T-helper 2 cell treated with Interferon-gamma antibody and Interleukin-4, amounts not matched to agents 100 ng/mL and 5 ng/mL, for 36 hours (primary cell): ENCODE measurements at regions not wholly inside any gene's neighbourhood (a gene's known extent, or its start where the extent isn't known, plus 50 kb on each side); places are given as distances from the start of the nearest gene placed in this dataset.

ENCODE experiments used
- intact Hi-C: fragments of 100-400 bp; cut with micrococcal nuclease; formaldehyde crosslinking; loops from one replicate; pipeline ENCODE4 v1.15.1; 2023

- intact Hi-C loops, result no loop called here
Measured at GRCh38 chr1:56442290-56442877, 137.0 kb downstream of the PLPP3 start.

DNA sequence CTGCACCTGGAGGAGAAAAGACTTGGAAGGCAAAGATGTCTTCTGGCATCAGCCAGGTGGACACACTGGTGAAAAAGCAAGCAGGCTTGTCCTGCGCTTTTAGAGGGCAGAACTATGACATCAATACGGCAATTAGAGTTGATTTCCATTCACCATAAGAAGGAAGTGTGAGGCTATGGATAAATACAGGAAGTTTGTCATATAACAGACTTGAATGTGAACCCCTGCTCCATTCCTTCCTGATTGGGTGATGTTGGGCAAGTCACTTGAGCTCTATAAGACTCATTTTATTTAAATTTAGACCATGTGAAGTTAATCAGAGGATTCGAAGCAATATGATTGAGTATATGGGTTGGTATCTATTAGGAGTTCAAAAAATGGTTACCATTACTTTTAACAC lies 137.8 kb downstream of the PLPP3 start:
- intact Hi-C loops, result no loop called here

- intact Hi-C loops, result no loop called here
Measured at GRCh38 chr1:56439610-56440264, 139.6 kb downstream of the PLPP3 start.

- intact Hi-C loops, result no loop called here
Measured at GRCh38 chr1:56438901-56439551, 140.3 kb downstream of the PLPP3 start.

DNA sequence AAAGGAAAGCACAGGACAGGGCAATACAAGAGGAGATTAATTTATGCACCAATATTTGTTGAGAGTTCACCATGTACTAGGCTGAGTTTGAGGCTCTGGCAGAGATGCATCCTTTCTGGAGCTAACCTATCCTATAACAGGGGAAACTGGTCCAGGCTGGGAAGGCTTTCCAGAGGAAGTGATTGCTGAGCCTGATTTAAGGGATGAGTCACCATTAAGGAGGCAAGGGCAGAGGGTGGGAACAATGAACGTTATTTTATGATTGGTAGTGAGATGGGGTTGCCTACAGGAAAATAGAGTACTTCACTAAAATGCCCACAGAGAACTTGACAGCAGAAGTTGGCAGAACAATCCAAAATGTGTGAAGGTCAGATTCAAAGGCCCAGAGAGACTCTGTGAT lies 141.4 kb downstream of the PLPP3 start:
- intact Hi-C loops, result no loop called here

- intact Hi-C loops, result no loop called here
Measured at GRCh38 chr1:56436912-56437417, 142.4 kb downstream of the PLPP3 start.

DNA sequence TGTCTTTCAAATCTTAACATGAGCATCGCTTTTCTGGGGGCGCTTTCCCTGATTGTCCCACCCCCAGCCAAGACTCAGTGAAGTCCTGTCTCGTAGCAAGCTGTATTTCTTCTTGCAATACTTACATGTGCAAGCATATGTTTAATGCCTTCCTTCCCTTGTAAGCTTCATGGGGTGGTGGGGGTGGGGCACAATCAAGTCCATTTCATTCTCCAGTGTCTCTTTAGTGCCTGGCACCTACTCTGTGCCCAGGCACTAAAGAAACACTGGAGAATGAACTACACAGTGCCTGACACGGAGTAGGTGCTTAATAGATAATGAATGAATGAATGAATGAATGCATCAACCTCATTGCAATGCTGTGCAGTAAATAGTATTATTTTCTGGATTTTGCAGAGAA lies 143.1 kb downstream of the PLPP3 start:
- intact Hi-C loops, result no loop called here

GRCh38 chr1:56435434-56436262 lies 143.7 kb downstream of the PLPP3 start:
- intact Hi-C loops, result no loop called here

GRCh38 chr1:56434740-56435139 lies 144.6 kb downstream of the PLPP3 start:
- intact Hi-C loops, result no loop called here

DNA sequence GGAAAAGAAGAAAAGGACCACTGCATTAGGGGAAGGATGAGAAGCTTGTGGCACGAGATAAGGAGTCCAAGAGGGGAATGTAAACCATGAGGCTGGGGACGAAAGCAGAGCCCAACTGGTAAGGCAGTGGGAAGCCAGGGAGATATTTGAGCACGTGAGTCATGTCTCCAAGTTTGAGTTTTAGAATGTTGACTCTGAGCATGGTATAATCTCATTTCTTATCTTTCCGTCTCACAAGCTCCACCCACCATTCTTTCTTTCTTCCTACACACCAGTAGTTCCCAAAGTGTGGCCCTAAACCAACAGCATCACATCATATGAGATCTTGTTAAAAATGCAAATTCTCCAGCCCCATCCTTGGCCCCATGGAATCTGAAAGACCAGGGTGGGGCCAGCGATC lies 145.3 kb downstream of the PLPP3 start:
- intact Hi-C loops, result no loop called here

GRCh38 chr1:56433056-56433577 lies 146.2 kb downstream of the PLPP3 start:
- intact Hi-C loops, result no loop called here

DNA sequence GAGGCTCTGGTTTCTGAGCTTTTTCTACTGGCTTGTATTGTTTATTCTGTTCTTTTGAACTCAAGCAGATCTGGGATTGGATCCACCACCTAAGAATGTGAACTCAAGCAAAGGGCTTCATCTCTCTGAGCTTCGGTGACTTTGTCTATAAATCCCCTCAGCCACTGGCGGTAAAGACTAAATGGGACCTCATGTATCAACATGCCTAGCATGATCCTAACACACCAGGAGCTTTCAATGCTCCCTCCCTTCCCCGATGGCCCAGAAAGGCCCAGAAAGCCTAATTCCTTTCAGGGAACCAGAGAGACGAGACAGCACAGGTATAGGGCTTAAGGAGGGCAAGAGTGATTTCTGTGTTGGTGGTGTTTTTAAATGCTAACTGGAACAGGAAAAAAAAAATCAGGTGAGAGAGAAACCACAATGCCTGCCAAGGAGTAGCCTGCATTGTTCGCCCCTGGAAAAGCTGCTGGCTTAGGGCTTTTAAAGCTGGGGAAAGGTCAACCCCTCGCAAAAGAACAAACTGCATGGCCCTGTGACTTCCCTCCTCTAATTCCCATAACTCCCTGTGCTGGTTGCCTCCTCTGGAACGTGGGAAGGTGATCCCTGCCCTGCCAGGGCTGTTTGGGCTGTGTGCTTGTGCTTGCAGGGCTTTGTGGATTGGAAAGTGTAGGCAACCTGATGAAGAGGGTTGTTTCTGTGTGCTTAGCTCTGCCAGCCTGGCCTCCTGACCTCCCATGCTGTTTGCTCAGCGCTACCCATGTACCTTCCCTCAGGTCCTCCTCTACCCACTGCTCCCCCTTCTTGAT lies 147.0 kb downstream of the PLPP3 start:
- intact Hi-C loops, result no loop called here

GRCh38 chr1:56430141-56430839 lies 149.1 kb downstream of the PLPP3 start:
- intact Hi-C loops, result no loop called here

- intact Hi-C loops, result no loop called here
Measured at GRCh38 chr1:56429288-56429687, 150.1 kb downstream of the PLPP3 start.

- intact Hi-C loops, result no loop called here
Measured at GRCh38 chr1:56426587-56427381, 152.6 kb downstream of the PLPP3 start.

DNA sequence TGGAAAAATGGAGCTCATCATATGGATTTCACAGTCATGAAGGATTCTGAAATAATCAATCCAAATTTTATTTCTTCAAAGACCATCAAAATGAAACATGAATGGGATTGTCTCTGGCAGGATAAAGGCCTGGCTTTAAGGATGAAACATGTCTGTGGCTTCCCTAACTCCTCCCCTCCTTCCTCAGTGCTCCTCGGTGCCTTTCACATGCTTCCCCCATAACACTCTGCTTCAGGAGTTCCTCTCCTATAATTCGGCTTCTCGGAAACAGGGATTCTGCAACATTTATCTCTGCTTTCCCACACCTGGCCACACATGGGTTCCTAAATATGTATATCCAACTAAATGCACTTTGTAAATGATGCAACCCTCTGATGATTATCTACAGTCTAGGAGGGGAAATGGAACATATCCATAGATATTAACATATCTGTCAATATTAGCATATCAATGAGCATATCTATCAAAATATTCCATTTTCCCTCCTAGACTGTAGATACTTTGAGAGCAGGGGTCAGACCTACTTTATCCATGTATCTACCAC lies 153.8 kb downstream of the PLPP3 start:
- intact Hi-C loops, result no loop called here

DNA sequence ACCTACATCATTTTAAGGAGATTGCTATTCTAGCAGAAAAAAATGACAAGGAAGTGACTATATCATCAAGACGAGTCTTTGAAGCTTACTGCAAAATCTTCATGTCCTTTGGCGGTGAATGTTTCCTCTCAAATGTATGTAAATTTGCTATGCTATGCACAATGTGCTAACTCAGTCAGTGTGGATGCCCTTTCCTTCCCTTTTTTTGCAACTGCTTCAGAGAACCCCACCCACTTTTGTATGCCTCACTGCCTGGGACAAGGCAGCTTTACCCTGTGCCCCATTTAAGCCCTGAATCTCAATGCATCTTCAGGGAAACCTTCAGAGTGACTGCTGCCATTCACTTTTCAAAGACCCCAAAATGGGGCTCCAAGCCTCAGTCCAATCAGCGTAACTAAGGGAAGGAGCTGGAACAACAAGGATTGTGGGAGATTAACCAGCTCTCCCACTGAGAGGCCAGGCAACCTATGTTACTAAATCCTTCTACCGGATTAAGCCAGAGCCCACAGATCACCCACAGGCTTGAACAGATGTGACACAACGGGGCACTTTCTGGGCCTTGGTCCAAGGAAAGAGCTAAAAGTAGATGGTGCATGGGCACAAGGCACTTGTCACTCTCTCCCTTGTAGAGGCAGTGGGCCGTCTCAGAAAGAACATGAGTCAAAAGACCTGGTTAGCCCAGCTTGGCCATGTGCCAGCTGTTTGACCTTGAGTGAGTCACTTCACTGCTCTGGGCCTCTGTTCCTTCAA lies 154.4 kb downstream of the PLPP3 start:
- intact Hi-C loops, result no loop called here

DNA sequence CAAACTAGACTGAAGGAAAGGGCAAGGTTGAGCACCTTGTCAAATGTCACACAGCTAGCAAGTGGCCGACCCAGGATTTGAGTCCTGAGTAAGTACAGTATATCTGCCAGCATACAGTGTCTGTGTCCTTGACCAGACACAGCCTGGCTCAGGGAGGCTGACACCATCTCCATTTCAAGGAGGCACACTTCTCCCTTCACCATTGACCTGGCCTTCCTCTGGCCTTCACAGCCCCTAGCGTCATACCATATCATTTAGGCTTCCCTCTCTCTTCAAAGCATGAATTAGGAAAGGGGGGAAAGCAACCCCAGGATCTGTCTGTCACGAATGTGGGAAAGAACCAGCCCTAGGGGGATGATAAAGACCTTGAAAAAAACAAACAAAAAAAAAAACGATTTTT lies 155.6 kb downstream of the PLPP3 start:
- intact Hi-C loops, result no loop called here
